HuH-7.5 (cell line): ENCODE measurements at regions not wholly inside any gene's neighbourhood (a gene's known extent, or its start where the extent isn't known, plus 50 kb on each side); places are given as distances from the start of the nearest gene placed in this dataset.

Source experiments
- DNase-seq: peaks from one replicate; pipeline ENCODE4 v3.0.0; 2011; ENCODE audit warnings: low spot score

DNA sequence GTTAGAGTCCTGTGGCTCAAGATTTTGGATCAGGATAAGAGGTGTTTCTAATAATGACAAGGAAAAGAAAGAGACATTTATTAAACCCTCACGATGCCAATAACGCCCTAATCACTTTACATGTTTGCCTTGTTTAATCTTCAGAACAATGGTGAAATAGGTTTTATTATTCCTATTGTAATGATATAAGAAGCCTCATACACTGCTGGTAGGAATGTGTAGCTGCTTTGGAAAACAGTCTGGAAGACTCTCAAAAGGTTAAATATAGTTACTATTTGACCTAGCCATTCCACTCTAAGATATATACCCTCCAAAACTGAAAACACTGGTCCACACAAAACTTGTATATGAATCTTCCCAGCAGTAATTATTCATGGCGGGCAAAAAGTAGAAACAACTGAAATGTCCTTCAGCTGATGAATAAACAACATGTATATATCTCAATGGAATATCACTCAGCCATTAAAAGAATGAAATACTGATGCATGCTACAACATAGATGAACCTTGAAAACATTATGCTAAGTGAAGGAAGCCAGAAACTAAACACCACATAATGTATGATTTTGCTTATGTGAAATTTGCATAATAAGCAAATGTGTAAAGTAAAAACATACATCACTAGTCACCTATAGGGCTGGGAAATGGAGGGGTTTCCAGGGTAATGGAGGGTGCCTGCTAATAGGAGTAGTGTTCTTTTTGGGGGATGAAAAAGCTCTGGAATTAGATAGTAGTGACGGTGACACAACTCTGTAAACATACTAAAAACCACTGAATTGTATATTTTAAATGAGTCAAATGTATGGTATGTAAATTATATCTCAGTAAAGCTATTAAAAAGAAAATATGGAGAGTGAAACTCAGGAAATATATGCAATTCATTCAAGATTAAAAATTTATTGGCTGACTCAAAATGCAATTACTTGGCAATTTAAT is 76.9 kb upstream of the ANK3 start:
- DNase-seq: no peak

DNA sequence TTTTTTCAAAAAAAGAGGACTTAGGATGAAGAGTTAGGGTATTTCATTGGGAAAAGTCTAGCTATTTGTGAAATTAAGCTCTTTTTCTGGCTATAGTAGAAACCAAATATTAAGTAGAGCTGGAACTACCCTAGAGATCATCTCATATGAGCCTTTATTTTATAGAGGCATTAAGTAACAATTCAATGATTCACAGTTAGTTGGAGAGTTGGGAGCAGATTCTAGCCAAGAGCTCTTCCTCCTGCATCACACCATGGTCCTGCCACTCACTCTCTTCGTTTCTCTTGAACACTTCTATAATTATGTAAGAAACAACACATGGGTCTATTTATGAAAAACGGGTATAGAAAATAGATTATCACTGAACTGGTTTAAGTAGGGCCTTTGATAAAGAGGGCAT is 76.1 kb upstream of the ANK3 start:
- DNase-seq: no peak

DNA sequence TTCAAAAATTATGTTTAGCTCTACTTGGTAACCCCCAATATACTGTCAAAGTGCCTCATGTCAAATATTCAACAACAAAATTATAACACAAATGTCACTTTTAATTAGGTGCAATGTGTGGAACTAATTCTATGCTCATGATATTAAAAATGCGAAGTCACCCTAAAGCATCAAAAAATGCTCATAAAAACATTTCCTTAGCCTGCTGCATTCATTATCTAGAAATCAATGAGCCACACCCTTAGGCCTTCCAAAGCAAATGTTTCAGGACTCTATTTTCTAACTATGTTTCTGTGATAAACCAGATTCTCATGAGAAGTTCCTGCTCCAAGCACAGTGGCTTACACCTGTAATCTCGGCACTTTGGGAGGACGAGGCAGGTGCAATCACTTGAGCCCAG is 75.0 kb upstream of the ANK3 start:
- no peak for DNase-seq

DNA sequence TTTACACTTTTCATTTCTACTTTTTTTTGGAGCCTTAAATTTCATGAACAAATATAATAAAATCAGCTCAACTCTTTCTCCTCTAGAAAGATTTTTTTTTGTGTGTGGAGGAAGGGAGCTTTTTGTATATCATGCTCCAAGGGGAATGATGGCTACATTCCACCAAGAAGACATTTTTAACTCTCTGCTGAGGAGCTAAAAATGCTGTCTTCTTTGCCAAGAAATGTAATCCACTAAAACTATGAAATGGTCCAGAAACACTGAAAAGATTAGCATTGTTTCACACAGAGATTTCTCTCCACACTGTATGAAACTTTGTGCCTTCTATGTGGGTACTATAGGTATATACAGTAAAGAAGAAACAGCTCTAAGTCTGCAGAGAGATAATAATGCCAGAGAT is 74.1 kb upstream of the ANK3 start:
- no peak for DNase-seq

DNA sequence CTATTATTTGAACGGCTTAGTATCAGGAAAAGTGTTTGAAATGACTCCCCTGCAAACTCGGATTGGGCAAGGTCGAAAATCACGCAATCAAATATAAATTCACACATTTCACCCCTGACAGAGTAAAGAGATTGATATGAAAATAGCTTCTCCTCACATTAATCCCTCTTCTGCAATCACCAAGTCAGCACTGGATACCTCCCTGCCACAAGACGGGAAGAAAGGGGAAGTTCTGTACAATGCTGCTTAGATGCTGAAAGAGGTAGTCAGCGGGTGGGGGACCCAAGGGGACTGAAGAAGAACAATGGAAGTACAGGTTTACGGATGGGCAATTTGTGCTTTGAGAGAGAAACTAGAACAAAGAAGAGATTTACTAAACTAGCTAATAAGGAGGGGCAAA is 72.0 kb upstream of the ANK3 start:
- no peak for DNase-seq

DNA sequence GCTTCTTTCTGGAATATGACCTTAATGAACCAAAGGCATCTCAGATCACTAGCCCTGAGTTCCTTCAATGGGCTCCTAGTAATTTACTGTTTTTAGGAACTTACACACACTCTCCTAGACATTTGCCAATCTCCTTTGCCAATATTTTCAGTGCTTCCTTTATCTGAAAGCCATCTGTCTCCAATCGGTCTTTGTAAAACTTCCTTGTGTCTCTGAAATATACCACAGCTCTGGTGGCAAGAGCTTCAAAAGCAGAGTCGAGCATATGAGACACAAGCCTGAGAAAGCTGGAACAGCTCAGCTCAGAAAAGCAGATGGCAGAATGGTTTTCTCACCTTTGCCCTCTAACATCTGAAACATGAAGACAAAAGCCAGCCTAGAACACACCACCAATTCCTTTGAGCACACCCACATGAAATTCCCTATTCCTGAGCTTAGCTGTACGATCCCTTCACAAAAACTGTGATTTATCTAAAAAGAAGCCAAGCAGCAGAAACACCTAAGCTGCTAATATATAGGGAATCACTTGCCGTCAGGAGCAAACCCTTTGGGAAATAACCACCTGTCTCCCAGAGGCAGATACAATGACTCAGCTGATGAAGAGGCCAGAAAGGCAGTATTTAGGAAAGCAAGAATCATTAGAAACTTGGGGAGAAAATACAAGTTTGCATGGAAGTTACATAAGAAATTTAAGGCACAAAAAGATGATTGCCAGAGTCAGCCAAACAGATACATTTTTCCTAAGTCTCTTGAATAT is 70.2 kb upstream of the ANK3 start:
- no peak for DNase-seq

DNA sequence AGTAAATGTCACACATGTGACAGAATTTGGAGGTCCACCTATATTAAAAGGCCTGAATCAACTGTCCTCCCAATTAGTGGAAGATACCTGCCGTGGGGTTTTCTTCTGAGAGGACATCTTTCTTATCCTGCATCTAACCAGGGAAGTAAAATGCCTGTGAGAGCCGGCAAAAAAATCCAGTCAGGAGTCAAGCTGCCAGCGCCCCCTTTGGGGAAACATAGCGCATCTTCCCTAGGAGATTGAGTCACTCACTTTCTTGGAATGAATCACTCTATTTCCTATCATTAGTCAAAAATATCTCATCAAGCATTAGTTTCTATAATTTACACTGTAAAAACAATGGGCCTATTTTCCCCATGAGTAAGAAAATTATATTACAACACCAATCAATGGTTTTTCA is 66.4 kb upstream of the ANK3 start:
- no peak for DNase-seq

DNA sequence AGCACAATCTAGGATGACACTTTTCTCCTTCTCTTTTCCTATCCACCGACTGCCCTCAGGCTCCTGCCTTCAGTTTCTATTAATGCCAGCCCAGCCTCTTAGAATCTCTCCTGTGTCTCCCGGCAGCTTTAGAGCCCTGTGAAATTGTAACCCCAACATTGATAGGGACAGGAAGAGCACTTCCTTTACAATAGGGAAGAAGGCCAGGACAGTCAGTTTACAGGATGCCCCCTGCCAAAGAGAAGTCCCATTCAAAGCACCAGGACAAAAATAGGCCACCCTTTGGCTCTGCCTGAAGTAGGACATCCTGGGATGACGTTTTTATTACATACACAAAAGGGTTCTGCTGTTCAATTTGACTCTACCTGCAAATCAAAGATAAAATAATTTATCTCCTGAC is 64.7 kb upstream of the ANK3 start:
- no peak for DNase-seq

DNA sequence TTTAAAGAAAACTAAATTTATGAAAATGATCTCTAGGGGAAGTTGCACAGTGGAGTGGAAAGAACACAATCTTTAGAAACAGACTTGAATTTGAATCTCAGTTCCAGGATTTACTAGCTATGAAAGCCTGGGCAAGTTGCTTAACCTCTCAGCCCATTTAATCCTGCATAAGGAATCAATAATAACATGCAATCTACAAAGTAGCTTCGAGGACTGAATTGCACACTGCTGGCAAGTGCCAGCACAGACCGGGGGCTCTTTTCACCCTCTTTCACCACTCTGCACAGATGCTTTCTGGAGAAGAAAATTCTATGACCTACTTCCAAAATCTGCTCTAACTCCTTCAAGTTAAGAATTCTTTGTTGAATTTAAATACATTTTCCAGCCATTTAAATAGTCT is 63.4 kb upstream of the ANK3 start:
- DNase-seq: no peak

DNA sequence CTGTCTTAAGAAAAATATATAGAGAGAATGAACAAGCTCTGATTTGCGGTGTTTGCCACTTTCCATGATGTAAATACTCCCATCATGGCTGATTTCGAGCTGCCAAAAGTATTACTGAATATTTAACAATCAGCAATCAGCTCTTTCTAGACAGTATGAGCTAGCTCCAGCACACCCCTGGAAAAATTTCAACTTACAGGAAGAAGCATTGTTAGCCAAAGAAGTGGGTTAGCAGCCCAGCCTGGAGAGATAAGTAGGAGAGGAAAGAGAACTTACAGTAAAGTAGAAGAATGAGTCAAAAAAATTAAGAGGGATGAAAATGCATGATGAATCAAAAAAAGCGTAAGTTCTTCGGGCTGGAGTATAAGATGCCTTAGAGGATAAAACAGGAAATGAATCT is 60.6 kb upstream of the ANK3 start:
- no peak for DNase-seq

DNA sequence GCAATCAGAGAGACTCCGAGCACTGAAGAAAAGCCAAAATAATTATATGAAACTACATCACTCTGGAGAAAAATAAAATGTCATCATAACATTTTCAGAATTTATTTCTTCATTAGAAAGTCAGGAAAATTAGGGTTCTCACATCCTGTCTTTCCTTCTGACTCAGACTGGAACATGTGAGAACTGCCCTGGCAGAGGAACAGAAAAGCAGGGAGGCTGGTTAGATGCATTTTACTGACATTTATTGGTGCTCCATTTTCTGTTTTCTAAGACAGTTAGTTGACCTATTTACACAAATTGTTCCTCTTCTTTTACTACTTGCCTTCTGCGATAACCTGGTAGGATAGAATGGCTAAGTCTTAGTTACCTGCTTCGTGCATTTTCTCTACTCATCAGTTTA is 58.6 kb upstream of the ANK3 start:
- no peak for DNase-seq

DNA sequence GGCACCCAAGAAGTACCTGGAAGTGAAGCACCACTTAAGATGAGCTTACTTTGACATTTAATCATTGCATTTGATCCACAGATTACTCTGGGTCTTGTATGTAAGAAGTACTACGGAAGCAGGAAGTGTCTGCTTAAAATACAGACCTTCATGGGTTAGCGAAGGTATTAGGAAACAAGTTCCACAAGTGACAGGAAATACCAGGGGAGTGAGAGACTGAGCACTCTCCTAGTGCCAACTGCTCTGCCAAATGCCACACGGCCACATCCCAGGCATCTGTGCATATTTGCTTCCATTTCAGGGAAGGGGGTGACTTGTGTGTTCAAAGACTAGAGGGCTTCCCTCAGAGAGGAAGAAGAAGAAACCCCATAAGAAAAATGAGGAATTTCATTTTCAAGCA is 57.2 kb upstream of the ANK3 start:
- DNase-seq: no peak

DNA sequence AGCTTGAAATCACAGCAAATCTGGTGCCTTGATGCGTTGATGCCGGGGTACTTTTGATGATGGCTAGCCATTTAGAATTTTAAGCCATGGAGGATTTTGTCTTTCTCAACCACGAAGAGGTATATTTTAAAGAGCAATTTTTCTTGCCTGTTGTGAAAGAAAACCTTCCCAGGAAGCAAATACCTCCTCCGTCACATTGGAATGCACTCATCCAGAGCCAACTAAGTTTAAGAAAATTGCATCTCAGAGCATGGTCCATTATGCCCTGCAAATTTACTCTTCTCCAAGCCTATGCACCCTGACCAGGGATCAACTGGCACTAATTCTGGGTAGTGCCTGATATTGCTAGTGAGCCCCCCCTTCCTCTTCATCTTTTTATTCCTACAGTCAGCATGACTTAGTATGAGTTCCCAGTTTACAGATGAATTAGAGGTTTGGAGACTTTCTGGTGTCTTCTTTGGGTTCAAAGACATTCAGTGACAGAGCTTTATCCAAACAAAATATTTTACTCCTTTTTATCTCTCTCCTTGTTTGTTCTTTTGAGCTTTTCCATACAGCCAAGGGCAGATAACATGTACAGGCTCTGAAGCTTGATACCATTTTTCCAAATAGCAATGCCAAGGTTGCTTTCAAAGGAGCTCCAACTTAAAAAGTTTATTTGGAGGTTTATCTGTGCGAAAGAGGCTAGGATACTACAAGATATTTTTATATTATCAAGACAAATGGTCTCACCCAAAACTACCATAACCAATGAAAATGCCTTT is 56.6 kb upstream of the ANK3 start:
- no peak for DNase-seq

DNA sequence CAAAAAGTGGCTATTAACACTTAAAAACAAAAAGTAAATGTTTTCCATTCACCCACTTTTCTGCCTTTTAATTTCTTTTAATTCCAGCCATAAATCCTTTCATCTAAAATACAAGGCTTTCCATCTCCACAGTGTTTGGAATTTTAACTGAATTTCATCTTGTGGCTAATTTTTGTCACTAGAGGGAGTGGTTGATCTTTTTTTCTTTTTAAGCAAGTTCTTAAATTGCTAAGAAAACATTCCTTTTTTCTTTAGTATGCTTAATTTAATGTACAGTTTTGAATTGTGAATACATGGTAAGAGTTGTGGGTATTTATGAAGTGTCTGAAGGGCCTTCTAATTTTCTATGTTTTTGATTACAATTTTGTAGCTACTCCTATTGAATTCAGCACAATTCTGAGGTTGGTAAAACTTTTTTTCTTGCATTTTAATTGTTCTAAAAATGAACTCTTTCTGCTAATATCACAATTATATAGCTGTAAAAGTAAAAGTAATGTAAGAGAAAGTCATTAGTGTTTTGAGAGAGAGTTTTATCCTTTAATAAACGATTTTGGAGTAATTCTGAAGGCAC is 54.9 kb upstream of the ANK3 start:
- DNase-seq: no peak

DNA sequence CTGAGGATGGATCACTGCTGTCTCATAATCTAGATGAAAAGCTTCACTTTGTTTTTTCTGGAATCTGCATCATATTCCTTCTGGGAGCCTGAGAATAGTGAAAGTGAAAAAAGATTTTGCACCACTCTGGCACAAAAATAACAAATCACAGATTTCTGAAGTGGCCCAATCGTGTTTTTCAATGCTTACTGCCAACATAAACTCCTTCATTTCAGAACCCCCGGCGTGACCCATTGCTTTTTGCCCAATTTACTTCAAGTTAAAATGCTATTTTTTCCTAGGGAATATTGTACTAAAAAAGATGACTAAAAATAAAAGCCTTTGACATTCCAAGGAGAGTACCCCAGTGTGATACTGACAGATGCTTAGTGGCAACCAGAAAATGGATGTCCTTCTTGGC is 53.7 kb upstream of the ANK3 start:
- DNase-seq: no peak

DNA sequence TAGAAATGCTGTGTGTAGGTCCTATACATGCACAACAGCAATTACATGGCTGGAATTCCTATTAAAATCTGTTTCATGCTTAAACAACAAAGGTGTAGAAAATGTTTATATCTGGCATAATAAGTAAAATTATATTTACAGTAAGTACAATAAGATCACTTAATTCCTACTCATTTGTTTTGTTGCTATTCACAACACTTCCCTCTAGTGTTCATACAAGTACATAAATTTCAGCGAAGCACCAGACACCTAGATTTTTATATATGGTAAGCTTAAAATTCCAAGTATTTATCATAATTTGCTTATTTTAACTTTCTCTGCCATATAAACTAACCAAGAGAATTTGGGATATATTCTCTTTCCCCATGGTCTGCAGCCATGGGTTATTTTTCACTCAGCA is 51.8 kb upstream of the ANK3 start:
- no peak for DNase-seq

DNA sequence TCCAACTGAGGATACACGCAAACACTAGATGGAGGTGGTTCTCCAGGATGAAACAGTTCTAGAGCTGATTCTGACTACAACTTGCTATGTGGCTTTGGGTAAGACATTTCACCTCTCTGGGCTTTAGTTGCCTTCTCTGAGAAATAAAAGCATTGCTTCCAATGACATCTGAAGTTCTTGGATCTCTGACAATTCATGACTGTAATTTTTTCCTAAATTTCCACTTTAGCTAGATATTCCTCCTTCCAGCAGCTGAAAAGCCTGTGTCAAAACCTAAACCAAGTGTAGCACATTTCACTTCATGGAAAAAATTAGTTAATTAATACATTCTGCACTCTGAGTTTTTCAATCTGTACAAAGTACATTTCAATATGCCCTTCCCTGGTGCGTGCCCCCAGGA is 50.0 kb upstream of the ANK3 start:
- DNase-seq: no peak
